IPS DF 6.9 (cell line): ENCODE measurements at regions not wholly inside any gene's neighbourhood (a gene's known extent, or its start where the extent isn't known, plus 50 kb on each side); places are given as distances from the start of the nearest gene placed in this dataset.

Experiments used
- DNase-seq: peaks from one replicate; pipeline ENCODE4 v3.0.0-alpha.2; 2013; ENCODE audit warnings: low read depth, low spot score
- H3K27ac ChIP-seq: one replicate; pipeline ENCODE4 v1.5.1; 2013; ENCODE audit warnings: low read length, control low read depth
- H3K27me3 ChIP-seq: 2 replicates; pipeline ENCODE4 v1.6.1; 2013; ENCODE audit warnings: mild to moderate bottlenecking, low read length; ENCODE audit not compliant: control insufficient read depth, insufficient read depth
- H3K36me3 ChIP-seq: 2 replicates; pipeline ENCODE4 v1.6.1; 2013; ENCODE audit warnings: low read length; ENCODE audit not compliant: control insufficient read depth, insufficient read depth
- H3K4me1 ChIP-seq: 2 replicates; pipeline ENCODE4 v1.6.1; 2013; ENCODE audit warnings: low read length; ENCODE audit not compliant: control insufficient read depth, insufficient read depth
- H3K4me3 ChIP-seq: 2 replicates; pipeline ENCODE4 v1.5.1; 2013; ENCODE audit warnings: mild to moderate bottlenecking, low read length
- H3K9me3 ChIP-seq: 2 replicates; pipeline ENCODE4 v1.6.1; 2013; ENCODE audit warnings: low read length, inconsistent platforms; ENCODE audit not compliant: control insufficient read depth, insufficient read depth
- WGBS: extraction: QIAGEN DNeasy Blood & Tissue Kit; methylation state at CpG from one replicate; pipeline ENCODE4 v1.1.7; 2013; ENCODE audit warnings: mixed read lengths, missing lambda C conversion rate; ENCODE audit not compliant: insufficient read length, insufficient coverage; 5-methylcytosine and 5-hydroxymethylcytosine counted together

- Histone ChIP-seq H3K27ac (no peak overlapping the region), H3K36me3 (no peaks in the 10 kb centered on the region), H3K27me3 (no peaks in the 10 kb centered on the region), H3K9me3 (no peaks in the 10 kb centered on the region), H3K4me3 (no peak overlapping the region), H3K4me1 (0 out of 2 replicates have a peak, but pooled peaks cover 3% of the 10 kb centered on the region)
- DNase-seq: no peak
- WGBS: no CpG with 5 or more reads among the region's 4 CpGs
Observed at GRCh38 chr10:83677795-83678194, 461.5 kb upstream of the GHITM start.

- no peak for DNase-seq
- 0 out of 2 replicates have a peak, but pooled peaks cover 3% of the 10 kb centered on the region for H3K4me1 ChIP-seq
- no peak overlapping the region for H3K27ac ChIP-seq
- WGBS: no CpG with 5 or more reads among the region's 3 CpGs
- no peaks in the 10 kb centered on the region for H3K9me3 ChIP-seq
- no peak overlapping the region for H3K4me3 ChIP-seq
- H3K27me3 ChIP-seq: no peaks in the 10 kb centered on the region
- no peaks in the 10 kb centered on the region for H3K36me3 ChIP-seq
Observed at GRCh38 chr10:83678850-83679249, 460.5 kb upstream of the GHITM start.

- WGBS: no CpG with 5 or more reads among the region's 7 CpGs
- Histone ChIP-seq H3K27ac (no peak overlapping the region), H3K36me3 (no peaks in the 10 kb centered on the region), H3K9me3 (no peaks in the 10 kb centered on the region), H3K4me3 (no peak overlapping the region), H3K27me3 (no peaks in the 10 kb centered on the region), H3K4me1 (0 out of 2 replicates have a peak, but pooled peaks cover 3% of the 10 kb centered on the region)
- DNase-seq: no peak
Observed at GRCh38 chr10:83680470-83680891, 458.8 kb upstream of the GHITM start.

GRCh38 chr10:83682414-83682813, 456.9 kb upstream of the GHITM start:
- WGBS: no CpG with 5 or more reads among the region's 2 CpGs
- H3K9me3 ChIP-seq: no peaks in the 10 kb centered on the region
- H3K4me1 ChIP-seq: 0 out of 2 replicates have a peak, but pooled peaks cover 3% of the 10 kb centered on the region
- no peak overlapping the region for H3K4me3 ChIP-seq
- H3K27me3 ChIP-seq: no peaks in the 10 kb centered on the region
- no peak overlapping the region for H3K27ac ChIP-seq
- no peaks in the 10 kb centered on the region for H3K36me3 ChIP-seq
- no peak for DNase-seq

GRCh38 chr10:83685458-83685857, 453.9 kb upstream of the GHITM start:
- DNase-seq: no peak
- WGBS: no CpG with 5 or more reads among the region's 5 CpGs
- Histone ChIP-seq H3K27ac (no peak overlapping the region), H3K4me1 (0 out of 2 replicates have a peak, but pooled peaks cover 3% of the 10 kb centered on the region), H3K27me3 (no peaks in the 10 kb centered on the region), H3K4me3 (no peak overlapping the region), H3K9me3 (no peaks in the 10 kb centered on the region), H3K36me3 (no peaks in the 10 kb centered on the region)

- no peaks in the 10 kb centered on the region for H3K9me3 ChIP-seq
- H3K27ac ChIP-seq: no peak overlapping the region
- no peaks in the 10 kb centered on the region for H3K36me3 ChIP-seq
- no peaks in the 10 kb centered on the region for H3K27me3 ChIP-seq
- WGBS: no CpG with 5 or more reads among the region's 2 CpGs
- no peak for DNase-seq
- H3K4me1 ChIP-seq: no peaks in the 10 kb centered on the region
- no peak overlapping the region for H3K4me3 ChIP-seq
Observed at GRCh38 chr10:83691791-83692596, 447.3 kb upstream of the GHITM start.

- H3K36me3 ChIP-seq: no peaks in the 10 kb centered on the region
- H3K4me1 ChIP-seq: no peaks in the 10 kb centered on the region
- no peak overlapping the region for H3K4me3 ChIP-seq
- H3K27ac ChIP-seq: no peak overlapping the region
- H3K9me3 ChIP-seq: no peaks in the 10 kb centered on the region
- H3K27me3 ChIP-seq: no peaks in the 10 kb centered on the region
- DNase-seq: no peak
- WGBS: no CpG with 5 or more reads among the region's 2 CpGs
Observed at GRCh38 chr10:83698899-83699298, 440.4 kb upstream of the GHITM start.

- no peak for DNase-seq
- WGBS: no CpG with 5 or more reads among the region's 3 CpGs
- Histone ChIP-seq H3K27me3 (no peaks in the 10 kb centered on the region), H3K4me1 (no peaks in the 10 kb centered on the region), H3K4me3 (no peak overlapping the region), H3K27ac (no peak overlapping the region), H3K36me3 (no peaks in the 10 kb centered on the region), H3K9me3 (no peaks in the 10 kb centered on the region)
Observed at GRCh38 chr10:83701799-83702198, 437.5 kb upstream of the GHITM start.

GRCh38 chr10:83702731-83703130, 436.6 kb upstream of the GHITM start:
- no CpG with 5 or more reads among the region's 3 CpGs for WGBS
- DNase-seq: no peak
- Histone ChIP-seq H3K36me3 (no peaks in the 10 kb centered on the region), H3K9me3 (no peaks in the 10 kb centered on the region), H3K27me3 (no peaks in the 10 kb centered on the region), H3K27ac (no peak overlapping the region), H3K4me3 (no peak overlapping the region), H3K4me1 (no peaks in the 10 kb centered on the region)

DNA sequence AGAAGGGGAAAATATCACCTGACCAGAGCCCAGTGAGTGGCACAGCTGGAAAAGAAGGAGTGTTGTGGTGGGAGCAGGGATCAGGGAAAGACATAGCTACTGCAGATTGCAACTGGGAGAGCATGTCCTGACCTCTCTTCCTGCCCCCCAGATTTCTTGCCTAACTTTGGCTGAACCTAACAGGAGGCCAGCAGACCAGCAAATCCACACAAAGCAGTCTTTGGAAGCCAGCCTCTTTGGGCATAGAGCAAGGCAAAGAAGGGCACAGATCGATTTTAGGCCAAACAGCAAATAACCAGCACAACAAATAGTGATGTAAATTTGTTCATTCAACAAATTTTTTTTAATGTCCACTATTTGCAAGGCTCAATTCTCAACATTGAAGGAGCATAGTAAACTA, 433.2 kb upstream of the GHITM start:
- Histone ChIP-seq H3K4me3 (no peak overlapping the region), H3K27me3 (no peaks in the 10 kb centered on the region), H3K36me3 (no peaks in the 10 kb centered on the region), H3K4me1 (no peaks in the 10 kb centered on the region), H3K9me3 (no peaks in the 10 kb centered on the region), H3K27ac (no peak overlapping the region)
- DNase-seq: no peak
- WGBS: no CpG with 5 or more reads among the region's 1 CpG
